ENCODE measurements at regions not wholly inside any gene's neighbourhood (a gene's known extent, or its start where the extent isn't known, plus 50 kb on each side); places are given as distances from the start of the nearest gene placed in this dataset.

DNA sequence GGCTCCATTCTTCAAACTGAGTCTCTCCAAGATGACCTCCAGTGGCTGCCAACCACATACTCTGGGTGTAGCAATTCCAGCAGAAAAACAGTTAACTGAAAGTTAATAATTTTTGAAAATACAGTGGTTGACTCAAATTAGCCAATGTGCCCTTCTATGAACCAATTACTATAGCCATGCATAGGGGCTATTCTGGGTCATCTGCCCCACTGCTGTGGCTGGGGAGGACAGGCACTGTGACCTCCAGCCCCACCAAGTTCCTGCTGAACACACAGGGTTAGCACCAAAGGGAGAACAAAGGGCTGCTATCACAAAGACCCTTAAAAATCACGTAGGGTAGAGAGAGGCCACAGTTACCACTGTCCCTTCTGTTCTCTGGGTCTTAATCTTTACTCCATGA, 123.0 kb downstream of the IRS1 start:
- no peak overlapping the region for H3K9ac ChIP-seq (ENCODE audit: low read depth in 1 of 2, low read length in 2 of 2)
- H3K9me3 ChIP-seq (ENCODE audit: control insufficient read depth in 4 of 4, low read length in 3 of 4): no peaks in the 10 kb centered on the region
- H3K4me3 ChIP-seq (ENCODE audit: low read depth in 1 of 3, low read length in 3 of 3): no peak overlapping the region
- H3K4me1 ChIP-seq (ENCODE audit: control insufficient read depth in 4 of 4, insufficient read depth in 4 of 4, low read length in 3 of 4): peaks cover 0 to 12% (median 6%) of the 10 kb centered on the region in 4 donors
- no peaks in the 10 kb centered on the region for H3K27me3 ChIP-seq (ENCODE audit: control insufficient read depth in 4 of 4, insufficient read depth in 4 of 4, low read length in 3 of 4)
- H3K27ac ChIP-seq (ENCODE audit: low read depth in 1 of 2, low read length in 2 of 2): peak overlapping the region in 1 of 2 donors; percentile 29
- 17% methylated on average over 1 of the region's 1 CpG for WGBS
- no peaks in the 10 kb centered on the region for H3K36me3 ChIP-seq (ENCODE audit: control insufficient read depth in 4 of 4, insufficient read depth in 3 of 4, low read depth in 1 of 4, low read length in 3 of 4)
- TF ChIP-seq, protein P1, sequence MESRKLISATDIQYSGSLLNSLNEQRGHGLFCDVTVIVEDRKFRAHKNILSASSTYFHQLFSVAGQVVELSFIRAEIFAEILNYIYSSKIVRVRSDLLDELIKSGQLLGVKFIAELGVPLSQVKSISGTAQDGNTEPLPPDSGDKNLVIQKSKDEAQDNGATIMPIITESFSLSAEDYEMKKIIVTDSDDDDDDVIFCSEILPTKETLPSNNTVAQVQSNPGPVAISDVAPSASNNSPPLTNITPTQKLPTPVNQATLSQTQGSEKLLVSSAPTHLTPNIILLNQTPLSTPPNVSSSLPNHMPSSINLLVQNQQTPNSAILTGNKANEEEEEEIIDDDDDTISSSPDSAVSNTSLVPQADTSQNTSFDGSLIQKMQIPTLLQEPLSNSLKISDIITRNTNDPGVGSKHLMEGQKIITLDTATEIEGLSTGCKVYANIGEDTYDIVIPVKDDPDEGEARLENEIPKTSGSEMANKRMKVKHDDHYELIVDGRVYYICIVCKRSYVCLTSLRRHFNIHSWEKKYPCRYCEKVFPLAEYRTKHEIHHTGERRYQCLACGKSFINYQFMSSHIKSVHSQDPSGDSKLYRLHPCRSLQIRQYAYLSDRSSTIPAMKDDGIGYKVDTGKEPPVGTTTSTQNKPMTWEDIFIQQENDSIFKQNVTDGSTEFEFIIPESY (IDR thresholded peaks at IDR 0.05): no peak
- TF ChIP-seq HNF4A (conservative IDR thresholded peaks at IDR 0.05) (peak in 1 of 2 donors; percentile 3), RAD21 (IDR thresholded peaks at IDR 0.05) (no peak), RXRA (IDR thresholded peaks at IDR 0.05) (peak; percentile 15 to 56)
- TF ChIP-seq, protein P2, sequence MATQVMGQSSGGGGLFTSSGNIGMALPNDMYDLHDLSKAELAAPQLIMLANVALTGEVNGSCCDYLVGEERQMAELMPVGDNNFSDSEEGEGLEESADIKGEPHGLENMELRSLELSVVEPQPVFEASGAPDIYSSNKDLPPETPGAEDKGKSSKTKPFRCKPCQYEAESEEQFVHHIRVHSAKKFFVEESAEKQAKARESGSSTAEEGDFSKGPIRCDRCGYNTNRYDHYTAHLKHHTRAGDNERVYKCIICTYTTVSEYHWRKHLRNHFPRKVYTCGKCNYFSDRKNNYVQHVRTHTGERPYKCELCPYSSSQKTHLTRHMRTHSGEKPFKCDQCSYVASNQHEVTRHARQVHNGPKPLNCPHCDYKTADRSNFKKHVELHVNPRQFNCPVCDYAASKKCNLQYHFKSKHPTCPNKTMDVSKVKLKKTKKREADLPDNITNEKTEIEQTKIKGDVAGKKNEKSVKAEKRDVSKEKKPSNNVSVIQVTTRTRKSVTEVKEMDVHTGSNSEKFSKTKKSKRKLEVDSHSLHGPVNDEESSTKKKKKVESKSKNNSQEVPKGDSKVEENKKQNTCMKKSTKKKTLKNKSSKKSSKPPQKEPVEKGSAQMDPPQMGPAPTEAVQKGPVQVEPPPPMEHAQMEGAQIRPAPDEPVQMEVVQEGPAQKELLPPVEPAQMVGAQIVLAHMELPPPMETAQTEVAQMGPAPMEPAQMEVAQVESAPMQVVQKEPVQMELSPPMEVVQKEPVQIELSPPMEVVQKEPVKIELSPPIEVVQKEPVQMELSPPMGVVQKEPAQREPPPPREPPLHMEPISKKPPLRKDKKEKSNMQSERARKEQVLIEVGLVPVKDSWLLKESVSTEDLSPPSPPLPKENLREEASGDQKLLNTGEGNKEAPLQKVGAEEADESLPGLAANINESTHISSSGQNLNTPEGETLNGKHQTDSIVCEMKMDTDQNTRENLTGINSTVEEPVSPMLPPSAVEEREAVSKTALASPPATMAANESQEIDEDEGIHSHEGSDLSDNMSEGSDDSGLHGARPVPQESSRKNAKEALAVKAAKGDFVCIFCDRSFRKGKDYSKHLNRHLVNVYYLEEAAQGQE (IDR thresholded peaks at IDR 0.05): peak; percentile 4
- TF ChIP-seq, protein P3, sequence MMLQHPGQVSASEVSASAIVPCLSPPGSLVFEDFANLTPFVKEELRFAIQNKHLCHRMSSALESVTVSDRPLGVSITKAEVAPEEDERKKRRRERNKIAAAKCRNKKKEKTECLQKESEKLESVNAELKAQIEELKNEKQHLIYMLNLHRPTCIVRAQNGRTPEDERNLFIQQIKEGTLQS (IDR thresholded peaks at IDR 0.05): no peak
- no peak for DNase-seq (ENCODE audit: low spot score)

DNA sequence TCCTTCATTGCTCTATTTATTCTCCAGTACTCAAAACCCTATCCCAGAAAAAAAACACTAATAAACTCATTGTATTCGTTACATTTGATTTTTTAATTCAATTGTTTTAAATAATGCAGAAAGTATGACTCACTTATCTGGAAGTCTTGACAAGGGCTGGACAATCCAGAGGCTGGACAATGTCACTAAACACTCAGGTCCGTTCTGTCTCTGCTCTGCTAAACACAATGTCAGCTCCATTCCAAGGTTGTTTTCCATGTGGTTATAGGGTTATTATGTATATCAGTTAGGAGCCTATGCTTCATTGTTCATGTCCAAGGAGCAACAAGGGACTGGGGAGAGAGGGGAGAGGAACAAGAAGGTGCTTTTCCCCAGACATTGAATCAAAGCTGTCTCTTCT, 125.5 kb downstream of the IRS1 start:
- Histone ChIP-seq H3K4me1 (ENCODE audit: control insufficient read depth in 4 of 4, insufficient read depth in 4 of 4, low read length in 3 of 4) (peaks cover 1 to 20% (median 11%) of the 10 kb centered on the region in 4 donors), H3K27ac (ENCODE audit: low read depth in 1 of 2, low read length in 2 of 2) (no peak overlapping the region), H3K4me3 (ENCODE audit: low read depth in 1 of 3, low read length in 3 of 3) (no peak overlapping the region), H3K36me3 (ENCODE audit: control insufficient read depth in 4 of 4, insufficient read depth in 3 of 4, low read depth in 1 of 4, low read length in 3 of 4) (no peaks in the 10 kb centered on the region), H3K9me3 (ENCODE audit: control insufficient read depth in 4 of 4, low read length in 3 of 4) (no peaks in the 10 kb centered on the region), H3K27me3 (ENCODE audit: control insufficient read depth in 4 of 4, insufficient read depth in 4 of 4, low read length in 3 of 4) (no peaks in the 10 kb centered on the region), H3K9ac (ENCODE audit: low read depth in 1 of 2, low read length in 2 of 2) (no peak overlapping the region)
- 88% methylated on average over 2 of the region's 2 CpGs for WGBS
- TF ChIP-seq, protein P2 (IDR thresholded peaks at IDR 0.05): no peak
- TF ChIP-seq FOXA1 (IDR thresholded peaks at IDR 0.05): no peak
- no peak for TF ChIP-seq EGR1 (IDR thresholded peaks at IDR 0.05; ENCODE audit: low read depth in 2 of 2)
- TF ChIP-seq, protein P3 (IDR thresholded peaks at IDR 0.05): no peak
- no peak for TF ChIP-seq NR2F2 (IDR thresholded peaks at IDR 0.05)
- DNase-seq (ENCODE audit: low spot score): no peak

All from liver (tissue), 7 donors.